A549 (cell line): ENCODE measurements at regions not wholly inside any gene's neighbourhood (a gene's known extent, or its start where the extent isn't known, plus 50 kb on each side); places are given as distances from the start of the nearest gene placed in this dataset.
"Not testable (repeated sequence)": the region's sequence is repeated elsewhere in the genome, so short reads cannot be mapped to it uniquely, and the experiment has no call there.

ENCODE experiments used
- ATAC-seq, 2 experiments: fragments of 200-7000 bp in 1 of 2; fragments of >200 bp in 1 of 2; cut with Nextera tagmentation in 1 of 2; cut with Tn5 transposase in 1 of 2; 3 replicates each; pipeline versions ENCODE4 v1.8.0 to v1.9.1; 2018 to 2020; ENCODE audit warnings: mild to moderate bottlenecking in 1 of 2, moderate library complexity in 1 of 2
- CTCF ChIA-PET: fragments of 300-600 bp; sonication (Branson Sonifier 250); formaldehyde crosslinking; extraction: SDS; loops from one replicate; lab custom pipeline; 2021; ENCODE audit warnings: antibody characterized with exemption, inconsistent platforms; lab: Yijun Ruan, JAX
- POLR2A ChIA-PET: fragments of 350-600 bp; formaldehyde crosslinking; extraction: SDS; loops from one replicate; lab custom pipeline; 2021; ENCODE audit warnings: antibody characterized with exemption, inconsistent platforms; lab: Yijun Ruan, JAX
- DNase-seq, 2 experiments: peaks; one replicate each; pipeline versions ENCODE4 v3.0.0 to v3.0.0-alpha.2; 2011 to 2016; ENCODE audit warnings: low read depth in 1 of 2, low spot score in 1 of 2
- FAIRE-seq: peaks from 2 replicates; lab custom pipeline; 2011; peaks lifted over from hg19 to GRCh38; lab: Jason Lieb, UNC
- H3K27ac ChIP-seq, 2 experiments: fragments of >200 bp; sonication (Bioruptor Twin); formaldehyde crosslinking; 3 replicates each; pipeline ENCODE4 v1.5.1; 2016 to 2017
- H3K4me1 ChIP-seq: fragments of >200 bp; sonication (Bioruptor Twin); formaldehyde crosslinking; 3 replicates; pipeline ENCODE4 v1.6.1; 2016
- H3K4me2 ChIP-seq: fragments of >200 bp; sonication (Bioruptor Twin); formaldehyde crosslinking; 3 replicates; pipeline ENCODE4 v1.6.1; 2016
- H3K4me3 ChIP-seq: fragments of >200 bp; sonication (Bioruptor Twin); formaldehyde crosslinking; 3 replicates; pipeline ENCODE4 v1.5.1; 2016
- H3K9me3 ChIP-seq: fragments of >200 bp; sonication (Bioruptor Twin); formaldehyde crosslinking; 3 replicates; pipeline ENCODE4 v1.6.1; 2016
- CHD2 ChIP-seq: fragments of 150-350 bp; IDR thresholded peaks from 2 replicates; pipeline ENCODE4 v1.6.1; 2014; ENCODE audit warnings: low read length; ENCODE audit not compliant: partially characterized antibody
- EHMT2 ChIP-seq: fragments of 200-600 bp; sonication (generic); IDR thresholded peaks from 2 replicates; pipeline ENCODE4 v1.6.1; 2016; ENCODE audit warnings: antibody characterized with exemption, low read depth, mild to moderate bottlenecking, moderate library complexity
- FOXS1 ChIP-seq: fragments of 250-450 bp; sonication (Bioruptor Pico); IDR thresholded peaks from 2 replicates; pipeline ENCODE4 v1.5.0; 2020; ENCODE audit warnings: mild to moderate bottlenecking, moderate library complexity
- HDAC2 ChIP-seq: fragments of 200-600 bp; sonication (generic); IDR thresholded peaks from 2 replicates; pipeline ENCODE4 v1.6.1; 2016
- HOXA7 ChIP-seq: fragments of 250-450 bp; sonication (Bioruptor Pico); IDR thresholded peaks from 2 replicates; pipeline ENCODE4 v1.5.0; 2020; ENCODE audit warnings: mild to moderate bottlenecking, moderate library complexity
- JUNB ChIP-seq: fragments of >200 bp; sonication (Bioruptor Twin); formaldehyde crosslinking; IDR thresholded peaks from 2 replicates; pipeline ENCODE4 v1.6.1; 2016
- KDM1A ChIP-seq: fragments of 200-600 bp; sonication (generic); IDR thresholded peaks from 2 replicates; pipeline ENCODE4 v1.6.1; 2016; ENCODE audit warnings: low read depth, mild to moderate bottlenecking
- MAFK ChIP-seq: fragments of 450-650 bp; IDR thresholded peaks from 2 replicates; pipeline ENCODE4 v1.6.1; 2014; ENCODE audit not compliant: partially characterized antibody
- MAX ChIP-seq: IDR thresholded peaks from 2 replicates; pipeline ENCODE4 v1.6.1; 2012
- MYC ChIP-seq: IDR thresholded peaks from 2 replicates; pipeline ENCODE4 v1.6.1; 2012; ENCODE audit warnings: mild to moderate bottlenecking, inconsistent platforms, low read length, improper control_type of control experiment, borderline replicate concordance
- NFE2L2 ChIP-seq: fragments of 150-350 bp; conservative IDR thresholded peaks from 2 replicates; pipeline ENCODE4 v1.6.1; 2014; ENCODE audit warnings: low read length
- PBX3 ChIP-seq: IDR thresholded peaks from 2 replicates; pipeline ENCODE4 v1.6.1; 2012
- PHF8 ChIP-seq: fragments of 200-600 bp; sonication (generic); IDR thresholded peaks from 2 replicates; pipeline ENCODE4 v1.6.1; 2016; ENCODE audit warnings: low read depth, mild to moderate bottlenecking, antibody characterized with exemption, moderate library complexity, borderline replicate concordance
- SMC3 ChIP-seq: fragments of >200 bp; sonication (Bioruptor Twin); formaldehyde crosslinking; IDR thresholded peaks from 3 replicates; pipeline ENCODE4 v1.6.1; 2018; ENCODE audit warnings: inconsistent platforms
- ZC3H11A ChIP-seq: fragments of 450-650 bp; IDR thresholded peaks from 2 replicates; pipeline ENCODE4 v1.6.1; 2014; ENCODE audit warnings: antibody characterized with exemption, mild to moderate bottlenecking
- ZSCAN20 ChIP-seq: fragments of 250-450 bp; sonication (Bioruptor Pico); IDR thresholded peaks from 2 replicates; pipeline ENCODE4 v1.8.0; 2022; ENCODE audit warnings: mild to moderate bottlenecking, moderate library complexity
- WGBS: methylation state at CpG from one replicate; pipeline ENCODE4 v1.1.6; 2017; ENCODE audit errors: missing lambda C conversion rate; 5-methylcytosine and 5-hydroxymethylcytosine counted together

GRCh38 chr5:51156222-51156621, 227.0 kb upstream of the ISL1 start:
- FAIRE-seq (no peak), DNase-seq (no peak), ATAC-seq (no peak)
- Histone ChIP-seq H3K4me2 (no peak overlapping the region), H3K27ac (no peak overlapping the region), H3K4me3 (no peak overlapping the region), H3K4me1 (no peaks in the 10 kb centered on the region), H3K9me3 (no peaks in the 10 kb centered on the region)
- POLR2A ChIA-PET, result no interaction called here
- CTCF ChIA-PET, result no interaction called here
- no peak for TF ChIP-seq PHF8
- peak; percentile 58 for TF ChIP-seq MAFK

GRCh38 chr5:51156838-51157237, 226.4 kb upstream of the ISL1 start:
- 19% methylated on average over 8 of the region's 8 CpGs for WGBS
- no peak for FAIRE-seq
- no peak for DNase-seq
- Histone ChIP-seq H3K4me2 (no peak overlapping the region), H3K4me3 (no peak overlapping the region), H3K27ac (no peak overlapping the region), H3K4me1 (no peaks in the 10 kb centered on the region), H3K9me3 (no peaks in the 10 kb centered on the region)
- ATAC-seq, result no peak
- POLR2A ChIA-PET, result no interaction called here
- TF ChIP-seq HOXA7 (CRISPR knock-in tag), result no peak
- TF ChIP-seq SMC3, result no peak
- no peak for TF ChIP-seq EHMT2
- TF ChIP-seq KDM1A, result no peak
- no peak for TF ChIP-seq JUNB
- no peak for TF ChIP-seq FOXS1 (CRISPR knock-in tag)
- CTCF ChIA-PET, result no interaction called here

- POLR2A ChIA-PET, result no interaction called here
- no peaks in the 10 kb centered on the region for H3K9me3 ChIP-seq
- no peak overlapping the region for H3K4me3 ChIP-seq
- no peak for DNase-seq
- no peak overlapping the region for H3K27ac ChIP-seq
- FAIRE-seq, result no peak
- H3K4me2 ChIP-seq, result no peak overlapping the region
- CTCF ChIA-PET, result no interaction called here
- no peak for TF ChIP-seq CHD2
- TF ChIP-seq HDAC2, result no peak
- no peak for TF ChIP-seq PHF8
- no peak for TF ChIP-seq ZSCAN20 (CRISPR knock-in tag)
- 0% methylated on average over 2 of the region's 5 CpGs for WGBS
- H3K4me1 ChIP-seq, result no peaks in the 10 kb centered on the region
- ATAC-seq, result no peak
Observed at GRCh38 chr5:51159164-51159563, 224.1 kb upstream of the ISL1 start.

GRCh38 chr5:51159606-51160005, 223.6 kb upstream of the ISL1 start:
- POLR2A ChIA-PET, result no interaction called here
- CTCF ChIA-PET, result no interaction called here
- DNase-seq, result no peak
- no peak for ATAC-seq
- WGBS, result 0% methylated on average over 1 of the region's 2 CpGs
- H3K4me1 ChIP-seq, result no peaks in the 10 kb centered on the region
- FAIRE-seq, result no peak
- TF ChIP-seq NFE2L2 (no peak), MAX (no peak), MYC (no peak)
- TF ChIP-seq, all 56 proteins: peak for 0
- Histone ChIP-seq H3K27ac (no peak overlapping the region), H3K9me3 (no peaks in the 10 kb centered on the region), H3K4me3 (no peak overlapping the region), H3K4me2 (no peak overlapping the region)

GRCh38 chr5:51162245-51162644, 221.0 kb upstream of the ISL1 start:
- CTCF ChIA-PET, result interaction anchor here (0.9 kb wide), 1 partner anchor 12 kb away, joined by 3 read pairs; no protein-coding TSS in a partner anchor
- DNase-seq (no peak), ATAC-seq (no peak), FAIRE-seq (no peak)
- Histone ChIP-seq H3K4me2 (no peak overlapping the region), H3K4me1 (no peaks in the 10 kb centered on the region), H3K27ac (no peak overlapping the region), H3K4me3 (no peak overlapping the region), H3K9me3 (no peaks in the 10 kb centered on the region)
- no peak for TF ChIP-seq PBX3
- TF ChIP-seq ZC3H11A, result no peak
- POLR2A ChIA-PET, result no interaction called here

GRCh38 chr5:51165621-51166020, 217.6 kb upstream of the ISL1 start:
- FAIRE-seq, ATAC-seq, CTCF ChIA-PET, H3K9me3 ChIP-seq, H3K4me1 ChIP-seq, DNase-seq, H3K4me3 ChIP-seq, H3K27ac ChIP-seq, POLR2A ChIA-PET, H3K4me2 ChIP-seq: not testable (repeated sequence)
- WGBS, result 28% methylated on average over 12 of the region's 12 CpGs
